ENCODE measurements at regions not wholly inside any gene's neighbourhood (a gene's known extent, or its start where the extent isn't known, plus 50 kb on each side); places are given as distances from the start of the nearest gene placed in this dataset.

GRCh38 chr5:23626961-23627360 is 119.6 kb downstream of the PRDM9 start:
- no peak for ATAC-seq
- TF ChIP-seq PATZ1 (CRISPR knock-in tag; IDR thresholded peaks at IDR 0.05; ENCODE audit: borderline replicate concordance) (no peak), TCF4 (CRISPR knock-in tag; IDR thresholded peaks at IDR 0.05; ENCODE audit: borderline replicate concordance) (no peak), PPARA (CRISPR knock-in tag; IDR thresholded peaks at IDR 0.05; ENCODE audit: borderline replicate concordance) (no peak), RARB (CRISPR knock-in tag; IDR thresholded peaks at IDR 0.05) (no peak), SNAI2 (CRISPR knock-in tag; IDR thresholded peaks at IDR 0.05) (no peak), ISL1 (CRISPR knock-in tag; IDR thresholded peaks at IDR 0.05) (no peak), ZNF565 (CRISPR knock-in tag; conservative IDR thresholded peaks at IDR 0.05; ENCODE audit: low read depth) (no peak), OSR1 (CRISPR knock-in tag; IDR thresholded peaks at IDR 0.05) (no peak), CREB5 (CRISPR knock-in tag; IDR thresholded peaks at IDR 0.05; ENCODE audit: low read depth) (no peak), ESRRG (CRISPR knock-in tag; IDR thresholded peaks at IDR 0.05) (no peak), CSRNP3 (CRISPR knock-in tag; IDR thresholded peaks at IDR 0.05) (no peak), GLIS3 (CRISPR knock-in tag; IDR thresholded peaks at IDR 0.05) (no peak), ZC3H10 (CRISPR knock-in tag; IDR thresholded peaks at IDR 0.05) (no peak)

GRCh38 chr5:23627976-23628375 is 120.6 kb downstream of the PRDM9 start:
- TF ChIP-seq ZNF8 (CRISPR knock-in tag; IDR thresholded peaks at IDR 0.05), result no peak
- TF ChIP-seq ZFP30 (CRISPR knock-in tag; IDR thresholded peaks at IDR 0.05), result no peak
- TF ChIP-seq TSHZ2 (CRISPR knock-in tag; IDR thresholded peaks at IDR 0.05), result no peak
- TF ChIP-seq CREB5 (CRISPR knock-in tag; IDR thresholded peaks at IDR 0.05; ENCODE audit: low read depth), result no peak
- TF ChIP-seq PATZ1 (CRISPR knock-in tag; IDR thresholded peaks at IDR 0.05; ENCODE audit: borderline replicate concordance), result no peak
- no peak for TF ChIP-seq TCF4 (CRISPR knock-in tag; IDR thresholded peaks at IDR 0.05; ENCODE audit: borderline replicate concordance)
- no peak for TF ChIP-seq TOX (CRISPR knock-in tag; IDR thresholded peaks at IDR 0.05; ENCODE audit: borderline replicate concordance)
- no peak for TF ChIP-seq CSDC2 (CRISPR knock-in tag; IDR thresholded peaks at IDR 0.05)
- no peak for ATAC-seq

GRCh38 chr5:23629396-23629795 is 122.0 kb downstream of the PRDM9 start:
- no peak for TF ChIP-seq ZNF565 (CRISPR knock-in tag; conservative IDR thresholded peaks at IDR 0.05; ENCODE audit: low read depth)
- TF ChIP-seq TCF4 (CRISPR knock-in tag; IDR thresholded peaks at IDR 0.05; ENCODE audit: borderline replicate concordance), result no peak
- no peak for TF ChIP-seq CSDC2 (CRISPR knock-in tag; IDR thresholded peaks at IDR 0.05)
- no peak for TF ChIP-seq POU6F1 (CRISPR knock-in tag; IDR thresholded peaks at IDR 0.05; ENCODE audit: borderline replicate concordance, low read depth)
- no peak for TF ChIP-seq SNAI2 (CRISPR knock-in tag; IDR thresholded peaks at IDR 0.05)
- no peak for TF ChIP-seq ZFP30 (CRISPR knock-in tag; IDR thresholded peaks at IDR 0.05)
- no peak for TF ChIP-seq RARB (CRISPR knock-in tag; IDR thresholded peaks at IDR 0.05)
- no peak for TF ChIP-seq CREB5 (CRISPR knock-in tag; IDR thresholded peaks at IDR 0.05; ENCODE audit: low read depth)
- no peak for TF ChIP-seq ZFP3 (CRISPR knock-in tag; IDR thresholded peaks at IDR 0.05)
- no peak for TF ChIP-seq ISL1 (CRISPR knock-in tag; IDR thresholded peaks at IDR 0.05)
- no peak for TF ChIP-seq CSRNP3 (CRISPR knock-in tag; IDR thresholded peaks at IDR 0.05)
- no peak for TF ChIP-seq ZNF70 (CRISPR knock-in tag; IDR thresholded peaks at IDR 0.05)
- no peak for TF ChIP-seq PPARA (CRISPR knock-in tag; IDR thresholded peaks at IDR 0.05; ENCODE audit: borderline replicate concordance)
- no peak for ATAC-seq

Measured in SK-N-SH treated with all-trans-retinoic acid at 6 μM for 48 hours (cell line).